Kidney epithelial cell (primary cell): ENCODE measurements at regions not wholly inside any gene's neighbourhood (a gene's known extent, or its start where the extent isn't known, plus 50 kb on each side); places are given as distances from the start of the nearest gene placed in this dataset.
A peak's percentile ranks its signal among the peaks of the same experiment; 100 is the strongest.

Source experiments
- DNase-seq: peaks from one replicate; pipeline ENCODE4 v3.0.0-alpha.2; 2010; ENCODE audit warnings: low read depth
- H3K27me3 ChIP-seq: 2 replicates; pipeline ENCODE4 v1.6.0; 2011; ENCODE audit warnings: low read length; ENCODE audit not compliant: control insufficient read depth, insufficient read depth
- H3K36me3 ChIP-seq: 2 replicates; pipeline ENCODE4 v1.5.1; 2011; ENCODE audit warnings: low read length; ENCODE audit not compliant: control insufficient read depth, insufficient read depth
- H3K4me3 ChIP-seq: 2 replicates; pipeline ENCODE4 v1.5.1; 2011; ENCODE audit warnings: low read depth, mild to moderate bottlenecking, control low read depth, low read length
- TF ChIP-seq, protein P1 (sequence below): IDR thresholded peaks from 2 replicates; pipeline ENCODE4 v1.5.1; 2011; ENCODE audit warnings: mild to moderate bottlenecking, moderate library complexity, low read length, control low read depth, inconsistent platforms; ENCODE audit not compliant: insufficient read depth, poor library complexity, severe bottlenecking

DNA sequence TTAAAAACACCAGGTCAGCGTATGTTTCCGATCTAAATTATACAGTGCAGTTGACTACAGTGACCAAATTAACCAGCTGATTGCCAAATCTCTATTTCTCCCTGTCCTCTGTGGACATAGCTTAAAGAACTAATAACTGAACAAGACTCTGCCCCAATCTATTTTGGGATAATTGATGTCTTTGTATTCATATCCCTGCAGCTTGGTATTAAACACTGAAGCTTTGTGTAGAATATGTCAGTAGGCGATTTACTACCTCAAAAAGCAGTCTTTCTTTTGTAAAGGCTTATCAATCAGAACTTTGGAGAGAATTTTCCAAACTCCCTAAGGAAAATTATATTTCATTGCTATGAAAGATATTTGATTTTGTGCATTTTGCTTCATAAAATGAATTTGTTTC is 258.2 kb downstream of the SOX2 start:
- no peak for DNase-seq
- no peak overlapping the region for H3K4me3 ChIP-seq
- no peaks in the 10 kb centered on the region for H3K36me3 ChIP-seq
- TF ChIP-seq, protein P1, sequence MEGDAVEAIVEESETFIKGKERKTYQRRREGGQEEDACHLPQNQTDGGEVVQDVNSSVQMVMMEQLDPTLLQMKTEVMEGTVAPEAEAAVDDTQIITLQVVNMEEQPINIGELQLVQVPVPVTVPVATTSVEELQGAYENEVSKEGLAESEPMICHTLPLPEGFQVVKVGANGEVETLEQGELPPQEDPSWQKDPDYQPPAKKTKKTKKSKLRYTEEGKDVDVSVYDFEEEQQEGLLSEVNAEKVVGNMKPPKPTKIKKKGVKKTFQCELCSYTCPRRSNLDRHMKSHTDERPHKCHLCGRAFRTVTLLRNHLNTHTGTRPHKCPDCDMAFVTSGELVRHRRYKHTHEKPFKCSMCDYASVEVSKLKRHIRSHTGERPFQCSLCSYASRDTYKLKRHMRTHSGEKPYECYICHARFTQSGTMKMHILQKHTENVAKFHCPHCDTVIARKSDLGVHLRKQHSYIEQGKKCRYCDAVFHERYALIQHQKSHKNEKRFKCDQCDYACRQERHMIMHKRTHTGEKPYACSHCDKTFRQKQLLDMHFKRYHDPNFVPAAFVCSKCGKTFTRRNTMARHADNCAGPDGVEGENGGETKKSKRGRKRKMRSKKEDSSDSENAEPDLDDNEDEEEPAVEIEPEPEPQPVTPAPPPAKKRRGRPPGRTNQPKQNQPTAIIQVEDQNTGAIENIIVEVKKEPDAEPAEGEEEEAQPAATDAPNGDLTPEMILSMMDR: no peak
- no peaks in the 10 kb centered on the region for H3K27me3 ChIP-seq

DNA sequence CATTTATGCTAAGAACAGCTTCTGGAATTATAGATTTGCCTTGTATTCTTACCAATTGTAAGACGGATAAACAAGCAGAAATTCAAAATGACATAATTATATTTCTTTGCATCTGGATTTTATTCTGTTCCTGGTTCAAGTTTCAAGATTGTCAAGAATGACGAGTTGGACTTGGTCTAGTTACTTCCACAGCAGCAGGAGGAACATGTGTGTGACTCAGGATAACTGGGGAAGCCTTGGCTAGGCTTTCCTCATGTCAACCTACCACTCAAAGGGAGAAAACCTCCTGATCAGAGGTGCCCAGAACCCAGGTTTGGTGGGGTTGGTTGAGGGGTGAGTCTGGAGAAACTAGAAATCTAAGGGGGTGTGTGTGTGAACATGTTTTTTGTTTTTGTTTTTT is 259.7 kb downstream of the SOX2 start:
- TF ChIP-seq, protein P1: no peak
- DNase-seq: no peak
- H3K36me3 ChIP-seq: no peaks in the 10 kb centered on the region
- no peak overlapping the region for H3K4me3 ChIP-seq
- H3K27me3 ChIP-seq: no peaks in the 10 kb centered on the region

- TF ChIP-seq, protein P1: no peak
- no peak overlapping the region for H3K4me3 ChIP-seq
- H3K36me3 ChIP-seq: no peaks in the 10 kb centered on the region
- DNase-seq: peak; percentile 12
- H3K27me3 ChIP-seq: no peaks in the 10 kb centered on the region
Measured at GRCh38 chr3:181974198-181974597, 262.5 kb downstream of the SOX2 start.

GRCh38 chr3:181976526-181976925 is 264.8 kb downstream of the SOX2 start:
- no peak for DNase-seq
- TF ChIP-seq, protein P1: no peak
- Histone ChIP-seq H3K36me3 (no peaks in the 10 kb centered on the region), H3K4me3 (no peak overlapping the region), H3K27me3 (no peaks in the 10 kb centered on the region)

DNA sequence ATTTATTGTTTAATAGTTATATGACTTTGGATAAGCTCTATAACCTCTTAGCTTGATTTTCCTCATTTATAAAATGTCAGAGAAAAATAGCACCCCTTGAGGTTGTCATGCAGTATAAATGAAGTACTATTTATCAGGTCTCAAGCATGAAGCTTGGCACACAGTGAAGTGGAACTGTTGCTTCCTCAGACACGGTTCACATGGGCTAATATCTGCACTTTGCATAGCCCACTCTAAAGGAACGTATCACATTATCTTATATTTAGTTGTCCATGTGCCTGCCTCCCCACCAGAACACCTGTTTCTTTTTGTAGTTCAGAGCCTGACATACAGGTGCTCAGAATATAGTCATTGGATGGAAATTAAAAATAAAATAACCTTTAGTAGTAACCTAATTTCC is 273.7 kb downstream of the SOX2 start:
- no peaks in the 10 kb centered on the region for H3K36me3 ChIP-seq
- no peaks in the 10 kb centered on the region for H3K27me3 ChIP-seq
- TF ChIP-seq, protein P1: no peak
- no peak overlapping the region for H3K4me3 ChIP-seq
- DNase-seq: no peak

DNA sequence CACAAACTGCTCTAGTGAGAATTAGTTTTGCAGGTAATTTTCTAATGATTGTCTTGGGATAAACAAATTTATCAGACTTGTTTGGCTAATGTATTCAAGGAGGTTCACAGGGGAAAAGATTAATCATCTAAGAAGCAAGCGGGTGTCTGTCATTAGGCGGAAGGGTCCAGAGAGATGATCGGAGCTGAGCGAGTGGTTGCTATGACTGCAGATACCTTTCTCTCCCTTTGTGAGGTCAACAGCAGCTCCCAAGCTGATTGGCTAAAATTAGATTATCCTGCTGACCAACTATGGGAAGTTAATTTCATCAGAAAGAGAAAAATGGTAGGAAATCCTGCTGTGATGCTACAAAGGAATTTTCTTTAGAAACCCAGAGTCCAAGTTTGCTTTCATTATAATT is 276.0 kb downstream of the SOX2 start:
- no peak for DNase-seq
- H3K27me3 ChIP-seq: no peaks in the 10 kb centered on the region
- H3K4me3 ChIP-seq: no peak overlapping the region
- H3K36me3 ChIP-seq: no peaks in the 10 kb centered on the region
- TF ChIP-seq, protein P1: no peak
